ENCODE measurements at regions not wholly inside any gene's neighbourhood (a gene's known extent, or its start where the extent isn't known, plus 50 kb on each side); places are given as distances from the start of the nearest gene placed in this dataset.

- H3K23me2 ChIP-seq (ENCODE audit: low read depth, low read length), result no peaks in the 10 kb centered on the region
- H3K27ac ChIP-seq (ENCODE audit: low read depth, low read length), result no peak overlapping the region
- H4K20me1 ChIP-seq (replicated peaks in 1 of 2; ENCODE audit: control insufficient read depth in 1 of 2, insufficient read depth in 2 of 2, low read length in 2 of 2), result no peaks in the 10 kb centered on the region
- H3K79me1 ChIP-seq (ENCODE audit: low read depth, low read length), result no peaks in the 10 kb centered on the region
- no peaks in the 10 kb centered on the region for H3K27me3 ChIP-seq (replicated peaks in 1 of 4; ENCODE audit: control insufficient read depth in 3 of 4, extremely low read depth in 1 of 4, insufficient read depth in 3 of 4, low read length in 3 of 4)
- H2AFZ ChIP-seq (ENCODE audit: low read length), result no peak overlapping the region
- no peak overlapping the region for H3K56ac ChIP-seq (replicated peaks; ENCODE audit: insufficient read length, low read depth, low read length)
- no peak overlapping the region for H2BK5ac ChIP-seq (ENCODE audit: low read depth, low read length)
- H2BK20ac ChIP-seq (ENCODE audit: low read length), result no peak overlapping the region
- H3K18ac ChIP-seq (ENCODE audit: extremely low read depth, low read length), result no peak overlapping the region
- DNase-seq (ENCODE audit: low read depth in 1 of 2, low spot score in 2 of 2) (no peak), FAIRE-seq (no peak)
- no peak overlapping the region for H3K4ac ChIP-seq (replicated peaks; ENCODE audit: insufficient read length, low read depth, low read length)
- H3K9ac ChIP-seq (replicated peaks in 1 of 4; ENCODE audit: extremely low read depth in 1 of 4, low read depth in 3 of 4, low read length in 3 of 4), result no peak overlapping the region
- WGBS, 2 experiments (ENCODE audit: extremely low coverage in 1 of 2, insufficient coverage in 1 of 2, insufficient read length in 1 of 2, insufficient replicate concordance in 2 of 2, low coverage in 1 of 2, low lambda C conversion rate in 2 of 2, missing lambda C conversion rate in 1 of 2), result 85% methylated on average over 4 of the region's 4 CpGs; no CpG with 5 or more reads in 1 of the 2 experiments
- H3K14ac ChIP-seq (ENCODE audit: insufficient read length), result no peak overlapping the region
- H2BK15ac ChIP-seq (ENCODE audit: low read length), result no peak overlapping the region
- H3K9me3 ChIP-seq (ENCODE audit: insufficient read depth in 2 of 2, low read depth in 1 of 2, low read length in 1 of 2), result no peaks in the 10 kb centered on the region
- no peak overlapping the region for H3K4me2 ChIP-seq (ENCODE audit: insufficient read depth in 1 of 2, low read depth in 2 of 2, low read length in 2 of 2)
- H3K79me2 ChIP-seq (ENCODE audit: control insufficient read depth in 1 of 2, insufficient read depth in 2 of 2, low read length in 2 of 2), result no peaks in the 10 kb centered on the region
- H4K8ac ChIP-seq (ENCODE audit: extremely low read depth, insufficient read depth, low read length), result no peak overlapping the region
- H4K91ac ChIP-seq (replicated peaks; ENCODE audit: insufficient read length, low read length), result no peak overlapping the region
- no peak overlapping the region for H2AK5ac ChIP-seq (ENCODE audit: low read depth, low read length)
- POLR2A ChIA-PET (ENCODE audit: partially characterized antibody), result no interaction called here
- CTCF ChIA-PET (ENCODE audit: partially characterized antibody), result interaction anchor here (1.2 to 1.5 kb wide), 2 partner anchors 10 to 17 kb away, joined by 3 to 4 read pairs; no protein-coding TSS in a partner anchor
- no peak overlapping the region for H2BK12ac ChIP-seq (ENCODE audit: low read depth, low read length)
- H3K23ac ChIP-seq (ENCODE audit: insufficient read length), result no peak overlapping the region
- no peak overlapping the region for H2BK120ac ChIP-seq (replicated peaks; ENCODE audit: low read depth, low read length)
- H3K4me3 ChIP-seq (ENCODE audit: extremely low read depth in 1 of 4, insufficient read depth in 2 of 4, low read depth in 3 of 4, low read length in 4 of 4), result no peak overlapping the region
- no peak overlapping the region for H4K5ac ChIP-seq (ENCODE audit: insufficient read length, low read depth, low read length)
- H3K36me3 ChIP-seq (ENCODE audit: control insufficient read depth in 2 of 4, insufficient read depth in 4 of 4, low read length in 3 of 4), result no peaks in the 10 kb centered on the region
- H3K4me1 ChIP-seq (replicated peaks in 1 of 4; ENCODE audit: control insufficient read depth in 3 of 4, insufficient read depth in 4 of 4, low read length in 3 of 4), result no peaks in the 10 kb centered on the region
- TF ChIP-seq JUND (IDR thresholded peaks at IDR 0.05; ENCODE audit: low read length) (no peak), NRF1 (IDR thresholded peaks at IDR 0.05; ENCODE audit: low read depth, low read length) (no peak), POLR2A (IDR thresholded peaks at IDR 0.05; ENCODE audit: control extremely low read depth in 1 of 2, low read depth in 2 of 2, low read length in 2 of 2) (no peak), BCL11A (IDR thresholded peaks at IDR 0.05; ENCODE audit: low read depth in 2 of 2, low read length in 2 of 2) (no peak), ATF2 (IDR thresholded peaks at IDR 0.05; ENCODE audit: low read length) (no peak), CEBPB (IDR thresholded peaks at IDR 0.05; ENCODE audit: low read depth, low read length) (no peak), NANOG (IDR thresholded peaks at IDR 0.05; ENCODE audit: insufficient read depth, low read depth, low read length, poor library complexity, severe bottlenecking) (no peak), SIX5 (IDR thresholded peaks at IDR 0.05; ENCODE audit: low read depth, low read length) (no peak), GABPA (IDR thresholded peaks at IDR 0.05; ENCODE audit: borderline replicate concordance, insufficient read depth, low read length) (no peak), MAFK (IDR thresholded peaks at IDR 0.05; ENCODE audit: low read depth, low read length) (no peak), PHF8 (conservative IDR thresholded peaks at IDR 0.05; ENCODE audit: low read depth, low read length) (no peak)
Measured at GRCh38 chr1:224554620-224555259, 61.4 kb upstream of the CNIH3 start.

All from H1 (cell line).